C4-2B (cell line): ENCODE measurements at regions not wholly inside any gene's neighbourhood (a gene's known extent, or its start where the extent isn't known, plus 50 kb on each side); places are given as distances from the start of the nearest gene placed in this dataset.
"Not testable (repeated sequence)": the region's sequence is repeated elsewhere in the genome, so short reads cannot be mapped to it uniquely, and the experiment has no call there.

Experiments
- H3K27ac ChIP-seq: fragments of 450-650 bp; 2 replicates; pipeline ENCODE4 v1.5.1; 2017
- CTCF ChIP-seq: fragments of 450-650 bp; conservative IDR thresholded peaks from 2 replicates; pipeline ENCODE4 v1.5.1; 2017; ENCODE audit warnings: mild to moderate bottlenecking
- ZFX ChIP-seq: fragments of 450-650 bp; IDR thresholded peaks from 2 replicates; pipeline ENCODE4 v1.6.1; 2017

GRCh38 chr16:29257419-29258336 is 148.8 kb downstream of the NPIPB11 start:
- peak; percentile 53 for TF ChIP-seq CTCF
- not testable (repeated sequence) for H3K27ac ChIP-seq

GRCh38 chr16:29256501-29256981 is 150.0 kb downstream of the NPIPB11 start:
- TF ChIP-seq CTCF, result no peak
- TF ChIP-seq ZFX, result no peak
- no peak overlapping the region for H3K27ac ChIP-seq

- not testable (repeated sequence) for H3K27ac ChIP-seq
Observed at GRCh38 chr16:29255957-29256356, 150.6 kb downstream of the NPIPB11 start.

- not testable (repeated sequence) for H3K27ac ChIP-seq
Observed at GRCh38 chr16:29255496-29255796, 151.1 kb downstream of the NPIPB11 start.

GRCh38 chr16:29254676-29255495 is 151.6 kb downstream of the NPIPB11 start:
- TF ChIP-seq CTCF (no peak), ZFX (no peak)
- H3K27ac ChIP-seq, result no peak overlapping the region

GRCh38 chr16:29253716-29254590 is 152.6 kb downstream of the NPIPB11 start:
- not testable (repeated sequence) for H3K27ac ChIP-seq

GRCh38 chr16:29253066-29253590 is 153.4 kb downstream of the NPIPB11 start:
- H3K27ac ChIP-seq, result not testable (repeated sequence)

- H3K27ac ChIP-seq, result not testable (repeated sequence)
Observed at GRCh38 chr16:29252311-29252710, 154.2 kb downstream of the NPIPB11 start.

GRCh38 chr16:29251571-29252011 is 154.9 kb downstream of the NPIPB11 start:
- not testable (repeated sequence) for H3K27ac ChIP-seq

GRCh38 chr16:29250923-29251434 is 155.5 kb downstream of the NPIPB11 start:
- H3K27ac ChIP-seq, result not testable (repeated sequence)

- not testable (repeated sequence) for H3K27ac ChIP-seq
Observed at GRCh38 chr16:29250469-29250868, 156.0 kb downstream of the NPIPB11 start.

- not testable (repeated sequence) for H3K27ac ChIP-seq
Observed at GRCh38 chr16:29248940-29249318, 157.6 kb downstream of the NPIPB11 start.

- not testable (repeated sequence) for H3K27ac ChIP-seq
Observed at GRCh38 chr16:29248306-29248939, 158.1 kb downstream of the NPIPB11 start.

GRCh38 chr16:29246091-29246490 is 160.4 kb downstream of the NPIPB11 start:
- not testable (repeated sequence) for H3K27ac ChIP-seq
